ENCODE measurements at regions not wholly inside any gene's neighbourhood (a gene's known extent, or its start where the extent isn't known, plus 50 kb on each side); places are given as distances from the start of the nearest gene placed in this dataset.

- TF ChIP-seq CTCF (IDR thresholded peaks at IDR 0.05; ENCODE audit: low read length) (no peak), EZH2phosphoT487 (IDR thresholded peaks at IDR 0.05; ENCODE audit: low read length) (no peak)
Observed at GRCh38 chr18:79607361-79607952, 72.1 kb upstream of the CTDP1 start.

Data from MM.1S (cell line).